Stimulated activated naive B cell treated with anti-CD40 and anti-IgM and Interleukin-4, amounts not matched to agents 10 μg/mL and 1 μg/mL and 100 μg/mL, for 72 hours (primary cell): ENCODE measurements at regions not wholly inside any gene's neighbourhood (a gene's known extent, or its start where the extent isn't known, plus 50 kb on each side); places are given as distances from the start of the nearest gene placed in this dataset.

Experiments
- ATAC-seq, 2 donors: fragments of 150-1000 bp; cut with Tn5 transposase; replicated peaks; 2 replicates each; pipeline ENCODE4 v1.10.0; 2021; ENCODE audit warnings: moderate library complexity in 1 of 2
- DNase-seq: peaks from one replicate; pipeline ENCODE4 v3.0.0; 2021
- H3K27ac Mint-ChIP-seq: one replicate; pipeline ENCODE4 v1.8.0; 2022; ENCODE audit warnings: mild to moderate bottlenecking, mixed read lengths
- H3K27me3 Mint-ChIP-seq, 2 donors: one replicate each; pipeline ENCODE4 v1.8.0; 2022; ENCODE audit warnings: mixed read lengths in 2 of 2
- H3K36me3 Mint-ChIP-seq, 2 donors: one replicate each; pipeline ENCODE4 v1.8.0; 2022; ENCODE audit warnings: mixed read lengths in 2 of 2, mild to moderate bottlenecking in 1 of 2
- H3K4me1 Mint-ChIP-seq, 2 donors: one replicate each; pipeline ENCODE4 v1.8.0; 2022; ENCODE audit warnings: mixed read lengths in 2 of 2, mild to moderate bottlenecking in 1 of 2
- H3K4me3 Mint-ChIP-seq, 2 donors: one replicate each; pipeline ENCODE4 v1.8.0; 2022; ENCODE audit warnings: mild to moderate bottlenecking in 2 of 2, mixed read lengths in 2 of 2, moderate library complexity in 1 of 2
- H3K9me3 Mint-ChIP-seq, 2 donors: one replicate each; pipeline ENCODE4 v1.8.0; 2022; ENCODE audit warnings: mixed read lengths in 2 of 2, mild to moderate bottlenecking in 1 of 2

DNA sequence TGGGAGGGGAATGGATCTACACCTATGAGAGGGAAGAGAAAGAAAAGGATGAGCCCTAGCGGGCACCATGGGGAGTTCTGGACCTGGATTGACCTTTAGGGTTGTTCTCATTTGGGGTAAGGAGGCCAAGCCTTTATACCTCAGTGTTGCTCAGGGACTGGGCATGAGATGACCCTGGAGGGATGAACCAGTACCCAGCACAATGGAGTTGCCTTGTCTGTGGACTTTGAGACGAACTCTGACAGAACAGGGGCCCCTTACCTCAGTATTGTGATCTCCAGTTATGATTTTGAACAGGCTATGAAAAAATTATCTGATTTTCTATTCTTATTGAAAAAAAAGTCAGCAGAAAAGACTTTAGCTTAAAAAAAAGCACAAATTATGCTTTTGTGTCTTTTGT, 88.6 kb downstream of the FOXA2 start:
- Mint-ChIP-seq H3K36me3 (no peaks in the 10 kb centered on the region), H3K9me3 (no peaks in the 10 kb centered on the region), H3K27me3 (peaks cover 10 to 30% of the 10 kb centered on the region in 2 donors), H3K4me3 (no peak overlapping the region), H3K27ac (no peak overlapping the region), H3K4me1 (no peaks in the 10 kb centered on the region)
- DNase-seq (no peak), ATAC-seq (no peak)

DNA sequence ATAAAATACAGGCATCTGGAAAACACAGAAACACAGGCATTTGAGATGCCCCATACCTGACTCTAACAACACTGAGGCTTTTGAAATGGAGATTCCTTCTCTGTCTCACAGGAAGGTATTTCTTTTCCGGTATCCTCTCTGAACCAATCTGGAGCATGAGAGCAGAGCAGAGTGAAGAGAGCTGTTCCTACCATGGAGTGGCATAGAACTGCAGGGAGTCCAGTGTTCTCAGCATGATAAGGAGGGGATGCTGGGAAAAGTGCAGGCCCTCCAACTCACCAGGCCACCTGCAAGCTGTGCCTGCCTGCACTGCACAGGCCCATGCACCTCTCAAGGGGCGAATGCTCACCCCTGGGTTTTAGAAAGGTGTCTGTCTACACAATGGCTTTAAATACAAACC, 89.2 kb downstream of the FOXA2 start:
- ATAC-seq (no peak), DNase-seq (no peak)
- Mint-ChIP-seq H3K27me3 (peaks cover 10 to 24% of the 10 kb centered on the region in 2 donors), H3K4me1 (no peaks in the 10 kb centered on the region), H3K27ac (no peak overlapping the region), H3K4me3 (no peak overlapping the region), H3K9me3 (no peaks in the 10 kb centered on the region), H3K36me3 (no peaks in the 10 kb centered on the region)

DNA sequence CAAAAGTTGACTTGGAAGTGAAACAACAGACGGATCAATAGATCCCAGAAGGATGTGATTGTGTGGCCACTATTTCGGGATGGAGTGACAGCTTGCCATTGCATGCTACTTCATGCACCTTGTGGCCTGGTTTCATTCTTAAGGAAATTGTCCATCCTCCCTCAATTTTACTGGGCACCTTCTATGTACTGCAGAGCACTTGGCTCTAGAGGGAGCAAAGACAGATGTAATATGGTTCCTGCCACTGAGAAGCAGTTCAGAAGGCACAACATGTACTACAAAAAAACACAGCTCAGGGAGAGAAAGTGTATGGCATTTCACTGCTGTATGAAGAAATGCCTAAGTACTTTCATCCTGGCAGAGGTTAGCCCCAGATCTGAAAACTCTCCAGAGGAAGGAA, 91.9 kb downstream of the FOXA2 start:
- Mint-ChIP-seq H3K9me3 (no peaks in the 10 kb centered on the region), H3K36me3 (no peaks in the 10 kb centered on the region), H3K27ac (no peak overlapping the region), H3K27me3 (peaks cover 7 to 35% of the 10 kb centered on the region in 2 donors), H3K4me3 (no peak overlapping the region), H3K4me1 (no peaks in the 10 kb centered on the region)
- ATAC-seq = no peak
- no peak for DNase-seq

DNA sequence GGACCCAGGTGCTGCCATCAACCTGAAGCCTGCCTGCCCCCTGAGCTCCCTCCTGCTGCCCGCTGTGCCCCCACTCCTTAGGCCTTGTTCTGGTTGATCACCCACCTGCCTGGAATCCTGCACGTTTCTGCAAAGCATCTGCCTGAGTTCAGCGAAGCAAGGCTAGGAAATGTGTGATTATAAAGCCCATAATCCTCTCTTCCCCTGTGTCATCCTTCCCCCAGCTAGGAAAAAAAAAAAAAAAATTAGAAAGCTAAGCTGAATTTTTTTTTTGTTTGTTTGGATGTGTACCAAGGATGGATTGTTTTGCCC, 93.2 kb downstream of the FOXA2 start:
- H3K4me1 Mint-ChIP-seq = no peaks in the 10 kb centered on the region
- H3K27ac Mint-ChIP-seq = no peak overlapping the region
- H3K4me3 Mint-ChIP-seq = no peak overlapping the region
- H3K27me3 Mint-ChIP-seq = peaks cover 6 to 29% of the 10 kb centered on the region in 2 donors
- ATAC-seq (no peak), DNase-seq (no peak)
- H3K36me3 Mint-ChIP-seq = no peaks in the 10 kb centered on the region
- no peaks in the 10 kb centered on the region for H3K9me3 Mint-ChIP-seq

DNA sequence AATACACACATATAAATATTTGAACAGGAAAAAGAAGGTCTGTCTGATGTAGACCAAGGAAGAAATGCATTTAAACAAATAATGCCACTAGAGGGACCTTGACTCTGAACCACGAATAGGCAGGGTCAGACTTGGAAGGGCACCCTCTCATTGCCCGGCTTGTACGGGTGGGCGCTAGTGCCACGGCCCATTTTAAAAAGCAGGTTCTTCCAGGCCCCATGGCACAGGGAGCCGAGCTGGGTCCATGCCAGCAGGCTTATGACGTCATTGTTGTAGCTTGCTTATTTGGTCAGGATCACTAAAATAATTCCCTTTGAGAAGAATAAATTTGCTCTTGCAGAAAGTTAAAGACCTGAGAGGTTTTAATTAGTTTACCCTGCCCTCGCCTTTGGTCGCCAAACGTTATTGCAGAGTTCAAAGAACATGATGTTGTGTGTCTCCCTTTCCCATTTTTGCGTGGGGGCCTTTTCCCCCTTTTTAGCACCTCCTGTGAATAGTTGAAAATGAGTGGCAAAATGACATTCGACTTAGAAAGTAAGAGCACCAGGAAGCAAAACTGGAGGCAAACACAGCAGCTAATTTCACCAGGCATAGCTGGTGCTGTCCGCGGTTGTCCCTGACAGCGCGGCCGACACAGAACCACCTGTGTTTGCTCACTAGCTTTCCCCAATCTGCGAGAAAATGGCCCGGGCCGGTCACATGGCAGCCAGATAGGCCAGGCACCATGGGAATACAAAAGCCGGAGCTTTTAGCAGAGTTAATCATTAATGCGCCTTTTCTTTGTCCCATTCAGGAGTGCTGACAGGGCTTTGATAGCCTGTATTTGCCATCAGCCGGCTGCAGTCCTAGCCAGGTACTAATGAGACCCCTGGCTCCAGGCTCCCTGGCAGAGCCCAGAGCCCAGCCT, 93.8 kb downstream of the FOXA2 start:
- H3K27ac Mint-ChIP-seq = no peak overlapping the region
- no peak for ATAC-seq
- H3K4me1 Mint-ChIP-seq = no peaks in the 10 kb centered on the region
- H3K27me3 Mint-ChIP-seq = peaks cover 6 to 29% of the 10 kb centered on the region in 2 donors
- DNase-seq = no peak
- no peaks in the 10 kb centered on the region for H3K9me3 Mint-ChIP-seq
- no peak overlapping the region for H3K4me3 Mint-ChIP-seq
- H3K36me3 Mint-ChIP-seq = no peaks in the 10 kb centered on the region

DNA sequence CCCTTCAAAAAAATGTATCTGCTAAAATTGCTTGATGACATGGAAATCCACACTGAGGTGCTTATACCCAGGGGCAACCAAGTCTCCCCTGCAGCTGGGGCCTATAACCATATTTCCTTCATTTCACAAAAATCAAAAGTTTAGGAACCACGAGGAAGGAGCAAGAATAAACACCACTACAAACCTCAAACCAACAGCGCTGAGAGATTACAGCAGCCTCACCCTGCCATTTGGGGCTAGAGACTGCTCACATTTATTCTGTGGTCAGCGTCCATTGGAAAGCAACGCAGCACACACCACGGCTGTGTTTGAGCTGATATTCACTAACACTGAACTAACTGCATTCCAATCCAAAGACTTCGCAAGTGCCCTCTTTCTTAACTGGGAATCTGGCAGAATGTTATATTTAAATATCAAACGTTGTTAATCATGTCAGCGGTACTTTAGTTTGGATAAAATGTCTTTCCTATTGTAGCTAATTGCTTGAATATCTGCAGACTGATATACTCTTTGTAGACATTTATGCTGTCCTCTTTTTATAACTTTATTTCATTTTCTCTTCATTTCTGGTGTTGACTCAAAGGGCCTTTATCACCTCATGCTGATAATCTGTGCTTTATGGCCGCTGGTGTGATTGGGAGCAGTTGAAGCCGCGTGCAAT, 94.6 kb downstream of the FOXA2 start:
- Mint-ChIP-seq H3K4me3 (no peak overlapping the region), H3K27me3 (peaks cover 6 to 29% of the 10 kb centered on the region in 2 donors), H3K9me3 (no peaks in the 10 kb centered on the region), H3K27ac (no peak overlapping the region), H3K36me3 (no peaks in the 10 kb centered on the region), H3K4me1 (no peaks in the 10 kb centered on the region)
- ATAC-seq (no peak), DNase-seq (no peak)

DNA sequence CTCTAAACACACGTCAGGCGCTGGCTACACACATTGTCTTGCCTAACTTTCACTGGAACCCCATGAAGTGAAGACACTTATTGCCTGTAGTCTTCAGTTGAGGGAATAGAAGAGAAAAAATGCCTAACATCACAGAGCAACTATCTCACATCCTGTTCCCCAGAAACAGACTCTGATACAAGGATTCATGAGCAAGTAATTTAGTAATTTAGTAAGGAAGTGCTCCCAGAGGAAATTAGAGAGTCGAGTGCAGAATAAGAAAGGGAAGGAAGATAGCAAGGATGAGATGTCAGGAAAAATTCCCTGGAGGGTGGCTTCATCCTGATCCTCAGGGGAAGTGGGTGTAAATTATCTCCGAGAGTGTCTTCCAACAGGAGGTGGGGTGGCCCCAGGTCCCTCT, 104.0 kb downstream of the FOXA2 start:
- DNase-seq = no peak
- no peak overlapping the region for H3K4me3 Mint-ChIP-seq
- H3K4me1 Mint-ChIP-seq = peaks cover 0 to 2% of the 10 kb centered on the region in 2 donors
- H3K9me3 Mint-ChIP-seq = peaks cover 5 to 6% of the 10 kb centered on the region in 2 donors
- no peaks in the 10 kb centered on the region for H3K36me3 Mint-ChIP-seq
- H3K27ac Mint-ChIP-seq = no peak overlapping the region
- H3K27me3 Mint-ChIP-seq = peaks cover 16 to 35% of the 10 kb centered on the region in 2 donors
- ATAC-seq = no peak

DNA sequence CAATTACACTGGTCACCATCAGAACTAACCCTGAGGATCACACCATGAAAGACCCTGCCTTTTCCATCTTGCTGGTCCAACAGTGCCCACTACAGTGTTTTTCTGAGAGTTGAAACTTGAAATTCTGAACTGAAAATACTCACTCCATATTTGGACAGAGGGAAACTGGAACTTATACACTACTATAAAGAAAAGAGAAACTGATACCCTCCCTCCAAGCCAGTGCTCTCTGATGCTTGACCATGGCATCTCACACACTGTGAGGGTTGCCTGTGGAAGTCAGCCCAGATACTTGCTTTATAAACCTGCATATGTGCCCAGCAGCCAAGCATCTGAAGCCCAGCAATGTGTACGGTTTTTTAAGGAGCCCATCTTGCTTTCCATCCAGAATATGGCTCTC, 108.7 kb downstream of the FOXA2 start:
- no peak for DNase-seq
- Mint-ChIP-seq H3K27me3 (peaks cover 16 to 34% of the 10 kb centered on the region in 2 donors), H3K4me1 (peaks cover 0 to 2% of the 10 kb centered on the region in 2 donors), H3K4me3 (no peak overlapping the region), H3K36me3 (peaks cover 0 to 4% of the 10 kb centered on the region in 2 donors), H3K9me3 (peaks cover 15% of the 10 kb centered on the region in 2 donors), H3K27ac (no peak overlapping the region)
- peak; percentile 47 to 48 for ATAC-seq

DNA sequence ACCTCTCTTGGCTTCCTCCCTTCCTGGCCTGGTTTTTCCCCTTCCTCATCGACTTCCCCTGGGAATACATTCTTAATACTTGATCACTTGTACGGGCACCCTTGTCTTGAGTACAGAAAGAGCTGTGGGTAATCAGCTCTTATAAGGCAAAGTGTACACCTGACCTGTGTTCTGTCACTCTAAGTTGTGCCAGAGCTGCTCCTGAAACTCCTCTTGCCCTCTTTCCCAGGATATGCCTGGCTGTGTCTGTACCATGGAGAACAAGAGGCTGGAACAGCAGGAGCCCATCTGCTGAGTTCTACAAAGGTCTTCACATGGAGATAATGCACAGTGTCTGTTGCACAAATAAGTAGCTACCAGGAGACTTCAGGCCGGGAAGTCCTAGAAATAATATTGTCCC, 110.1 kb downstream of the FOXA2 start:
- Mint-ChIP-seq H3K4me3 (no peak overlapping the region), H3K27ac (no peak overlapping the region), H3K27me3 (peaks cover 16 to 34% of the 10 kb centered on the region in 2 donors), H3K9me3 (peaks cover 15% of the 10 kb centered on the region in 2 donors), H3K36me3 (peaks cover 0 to 4% of the 10 kb centered on the region in 2 donors), H3K4me1 (peaks cover 0 to 2% of the 10 kb centered on the region in 2 donors)
- DNase-seq (no peak), ATAC-seq (no peak)

DNA sequence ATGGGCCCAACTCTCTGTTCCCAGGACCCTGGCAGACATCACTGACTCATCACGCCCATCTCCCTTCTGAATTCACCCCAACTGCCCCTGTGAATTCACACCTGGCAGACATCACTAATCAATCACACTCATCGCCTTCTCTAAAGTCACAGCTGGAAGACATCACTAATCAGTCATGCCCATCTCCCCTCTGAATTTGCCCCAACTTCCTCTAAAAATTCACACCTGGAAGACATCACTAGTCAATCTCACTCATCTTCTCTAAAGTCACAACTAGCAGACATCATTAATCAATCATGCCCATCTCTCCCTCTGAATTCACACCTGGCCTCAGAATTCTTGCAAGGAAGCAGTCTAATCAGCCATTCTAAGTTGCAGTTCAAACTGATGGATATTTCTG, 111.1 kb downstream of the FOXA2 start:
- Mint-ChIP-seq H3K36me3 (peaks cover 0 to 4% of the 10 kb centered on the region in 2 donors), H3K27ac (no peak overlapping the region), H3K9me3 (peaks cover 10 to 11% of the 10 kb centered on the region in 2 donors), H3K27me3 (peaks cover 16 to 28% of the 10 kb centered on the region in 2 donors), H3K4me1 (peaks cover 0 to 2% of the 10 kb centered on the region in 2 donors), H3K4me3 (no peak overlapping the region)
- DNase-seq (no peak), ATAC-seq (no peak)

DNA sequence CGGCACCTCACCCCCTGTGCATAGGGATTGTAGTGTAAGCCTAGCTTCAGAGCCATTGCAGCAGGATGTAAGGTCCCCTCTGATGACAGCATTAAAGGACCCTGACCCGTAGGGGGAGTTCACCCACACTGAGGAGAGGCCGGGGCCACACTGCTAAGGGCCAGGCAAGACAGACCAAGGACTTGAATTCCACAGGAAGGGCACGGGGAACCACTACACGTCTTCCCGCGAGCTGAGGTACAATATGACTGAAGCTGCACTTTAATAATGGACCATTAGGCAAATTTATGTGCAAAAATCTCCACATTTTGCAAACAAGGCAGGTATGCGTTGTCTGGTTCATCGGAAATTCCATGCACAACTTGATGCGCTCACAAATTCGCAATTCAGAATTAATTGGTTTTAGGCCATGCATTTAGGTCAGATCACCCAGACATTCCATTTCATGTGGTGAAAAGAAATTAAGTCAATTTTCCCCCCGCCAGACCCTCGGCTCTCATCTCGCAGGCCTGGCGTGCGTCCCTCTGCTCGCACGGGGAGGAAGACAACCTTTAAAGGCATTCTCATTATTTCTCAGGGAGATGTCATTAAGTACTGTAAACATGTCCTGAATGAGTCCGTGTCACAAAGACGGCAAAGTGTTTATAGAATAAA, 111.8 kb downstream of the FOXA2 start:
- Mint-ChIP-seq H3K4me1 (peaks cover 0 to 2% of the 10 kb centered on the region in 2 donors), H3K9me3 (peaks cover 10% of the 10 kb centered on the region in 2 donors), H3K27me3 (peaks cover 11 to 23% of the 10 kb centered on the region in 2 donors), H3K27ac (no peak overlapping the region), H3K36me3 (peaks cover 0 to 4% of the 10 kb centered on the region in 2 donors), H3K4me3 (no peak overlapping the region)
- DNase-seq (no peak), ATAC-seq (no peak)

DNA sequence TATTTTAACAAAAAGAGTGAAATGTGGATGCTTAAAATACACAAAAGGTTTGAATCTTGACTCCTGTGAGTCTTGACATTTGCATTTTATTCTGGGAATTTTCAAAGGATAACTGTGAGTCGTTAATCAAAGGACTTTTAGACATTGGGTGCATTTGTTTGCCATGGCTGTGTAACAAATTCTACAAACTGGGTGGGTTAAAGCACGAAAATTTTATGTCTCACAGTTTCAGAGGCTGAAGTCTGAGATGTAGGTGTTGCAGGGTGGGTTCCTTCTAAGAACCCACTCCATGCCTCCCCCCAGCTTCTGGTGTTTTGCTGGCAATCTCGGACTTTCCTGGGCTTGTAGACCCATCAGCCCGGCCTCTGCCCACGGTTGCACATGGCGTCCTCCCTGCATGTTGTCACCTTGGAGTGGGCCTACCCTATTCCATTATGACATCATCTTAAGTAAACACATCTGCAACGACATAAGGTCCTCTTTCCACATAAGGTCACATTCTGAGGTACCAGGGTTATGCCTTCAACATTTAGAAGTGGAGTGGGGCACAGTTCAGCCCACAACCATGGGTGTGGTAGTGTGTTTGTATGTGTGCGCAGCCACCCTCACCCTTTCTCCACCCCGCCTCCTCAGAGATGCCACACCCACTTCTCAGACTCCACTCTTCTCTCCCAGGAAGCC, 113.1 kb downstream of the FOXA2 start:
- Mint-ChIP-seq H3K4me3 (no peak overlapping the region), H3K4me1 (peaks cover 0 to 2% of the 10 kb centered on the region in 2 donors), H3K27ac (no peak overlapping the region), H3K36me3 (peaks cover 0 to 4% of the 10 kb centered on the region in 2 donors), H3K27me3 (peaks cover 5 to 22% of the 10 kb centered on the region in 2 donors), H3K9me3 (peaks cover 9 to 10% of the 10 kb centered on the region in 2 donors)
- ATAC-seq (no peak), DNase-seq (no peak)

DNA sequence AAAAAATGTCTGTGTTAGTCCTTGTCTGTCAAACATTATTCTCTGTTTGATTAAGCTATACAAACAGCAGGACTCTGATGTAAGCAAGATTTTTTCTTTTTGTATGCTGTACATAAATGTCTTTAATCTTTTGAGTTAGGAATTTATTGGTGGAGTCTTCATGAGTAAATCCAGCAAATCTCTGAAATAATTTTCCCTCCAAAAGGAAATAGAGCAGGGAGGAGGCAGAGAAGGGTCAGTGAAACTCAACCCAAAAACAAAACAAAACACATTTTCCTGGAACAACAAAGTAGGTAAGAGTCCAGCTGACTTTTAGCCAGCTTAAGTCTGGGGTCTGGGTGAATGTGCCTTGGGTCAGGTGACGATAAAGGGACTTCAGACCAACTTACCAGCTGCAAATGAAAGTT, 113.7 kb downstream of the FOXA2 start:
- DNase-seq (no peak), ATAC-seq (no peak)
- peaks cover 10 to 26% of the 10 kb centered on the region in 2 donors for H3K27me3 Mint-ChIP-seq
- peaks cover 0 to 4% of the 10 kb centered on the region in 2 donors for H3K36me3 Mint-ChIP-seq
- peaks cover 9 to 10% of the 10 kb centered on the region in 2 donors for H3K9me3 Mint-ChIP-seq
- H3K4me1 Mint-ChIP-seq = peaks cover 0 to 2% of the 10 kb centered on the region in 2 donors
- no peak overlapping the region for H3K27ac Mint-ChIP-seq
- no peak overlapping the region for H3K4me3 Mint-ChIP-seq
